Naive thymus-derived CD4-positive, alpha-beta T cell (primary cell): ENCODE measurements at regions not wholly inside any gene's neighbourhood (a gene's known extent, or its start where the extent isn't known, plus 50 kb on each side); places are given as distances from the start of the nearest gene placed in this dataset.

Experiments
- ATAC-seq: fragments of 150-1000 bp; cut with Tn5 transposase; 2 replicates; pipeline ENCODE4 v1.10.0; 2021; ENCODE audit warnings: mild to moderate bottlenecking, moderate library complexity
- CTCF ChIA-PET: fragments of 350-600 bp; sonication (Branson Sonifier 250); formaldehyde crosslinking; loops from one replicate; lab custom pipeline; 2021; ENCODE audit warnings: antibody characterized with exemption; lab: Charles Lee
- POLR2A ChIA-PET: fragments of 350-600 bp; sonication (Branson Sonifier 250); formaldehyde crosslinking; loops from one replicate; lab custom pipeline; 2021; ENCODE audit warnings: antibody characterized with exemption, inconsistent platforms; lab: Charles Lee
- DNase-seq, 9 donors: peaks; one replicate each; pipeline versions ENCODE4 v3.0.0 to v3.0.0-alpha.2; 2020 to 2022; ENCODE audit warnings: mixed read lengths in 1 of 9
- H3K27ac ChIP-seq: one replicate; pipeline ENCODE4 v1.7.0; 2013; ENCODE audit warnings: mild to moderate bottlenecking, low read depth, low read length, moderate library complexity
- H3K27me3 ChIP-seq, 2 donors: one replicate each; pipeline ENCODE4 v1.7.0; 2013; ENCODE audit warnings: low read length in 2 of 2, mild to moderate bottlenecking in 2 of 2, moderate library complexity in 2 of 2; ENCODE audit not compliant: control insufficient read depth in 2 of 2, insufficient read depth in 2 of 2
- H3K36me3 ChIP-seq, 3 experiments: 1 replicate in 2 of 3; 2 replicates in 1 of 3; pipeline ENCODE4 v1.7.0; 2013; ENCODE audit warnings: low read length in 3 of 3, mild to moderate bottlenecking in 3 of 3, moderate library complexity in 1 of 3; ENCODE audit not compliant: insufficient read depth in 3 of 3, control insufficient read depth in 2 of 3
- H3K4me1 ChIP-seq, 2 donors: one replicate each; pipeline ENCODE4 v1.7.0; 2013; ENCODE audit warnings: low read length in 2 of 2, mild to moderate bottlenecking in 2 of 2, moderate library complexity in 1 of 2; ENCODE audit not compliant: control insufficient read depth in 2 of 2, insufficient read depth in 2 of 2
- H3K4me3 ChIP-seq: 2 replicates; pipeline ENCODE4 v1.7.0; 2013; ENCODE audit warnings: mild to moderate bottlenecking, low read length
- H3K9me3 ChIP-seq, 3 experiments: 1 replicate in 2 of 3; 2 replicates in 1 of 3; pipeline ENCODE4 v1.7.0; 2013; ENCODE audit warnings: low read length in 3 of 3; ENCODE audit not compliant: control insufficient read depth in 2 of 3
- H3K27ac Mint-ChIP-seq, 9 donors: one replicate each; pipeline ENCODE4 v1.8.0; 2020 to 2022; ENCODE audit warnings: mixed read lengths in 9 of 9, mild to moderate bottlenecking in 8 of 9, moderate library complexity in 5 of 9, inconsistent platforms in 2 of 9
- H3K27me3 Mint-ChIP-seq, 5 donors: one replicate each; pipeline ENCODE4 v1.8.0; 2021 to 2022; ENCODE audit warnings: mixed read lengths in 5 of 5, mild to moderate bottlenecking in 1 of 5
- H3K36me3 Mint-ChIP-seq, 5 donors: one replicate each; pipeline ENCODE4 v1.8.0; 2020 to 2022; ENCODE audit warnings: mixed read lengths in 5 of 5, mild to moderate bottlenecking in 3 of 5, inconsistent platforms in 1 of 5
- H3K4me1 Mint-ChIP-seq, 7 donors: one replicate each; pipeline ENCODE4 v1.8.0; 2020 to 2022; ENCODE audit warnings: mixed read lengths in 7 of 7, mild to moderate bottlenecking in 3 of 7, inconsistent platforms in 1 of 7
- H3K4me3 Mint-ChIP-seq, 10 donors: one replicate each; pipeline ENCODE4 v1.8.0; 2020 to 2022; ENCODE audit warnings: mild to moderate bottlenecking in 10 of 10, mixed read lengths in 10 of 10, moderate library complexity in 6 of 10, inconsistent platforms in 2 of 10
- H3K9me3 Mint-ChIP-seq, 11 donors: one replicate each; pipeline ENCODE4 v1.8.0; 2020 to 2022; ENCODE audit warnings: mixed read lengths in 11 of 11, mild to moderate bottlenecking in 4 of 11, inconsistent platforms in 1 of 11, moderate library complexity in 1 of 11
- intact Hi-C, 2 donors: fragments of 100-400 bp; cut with micrococcal nuclease; formaldehyde crosslinking; loops; one replicate each; pipeline ENCODE4 v1.15.1; 2023

DNA sequence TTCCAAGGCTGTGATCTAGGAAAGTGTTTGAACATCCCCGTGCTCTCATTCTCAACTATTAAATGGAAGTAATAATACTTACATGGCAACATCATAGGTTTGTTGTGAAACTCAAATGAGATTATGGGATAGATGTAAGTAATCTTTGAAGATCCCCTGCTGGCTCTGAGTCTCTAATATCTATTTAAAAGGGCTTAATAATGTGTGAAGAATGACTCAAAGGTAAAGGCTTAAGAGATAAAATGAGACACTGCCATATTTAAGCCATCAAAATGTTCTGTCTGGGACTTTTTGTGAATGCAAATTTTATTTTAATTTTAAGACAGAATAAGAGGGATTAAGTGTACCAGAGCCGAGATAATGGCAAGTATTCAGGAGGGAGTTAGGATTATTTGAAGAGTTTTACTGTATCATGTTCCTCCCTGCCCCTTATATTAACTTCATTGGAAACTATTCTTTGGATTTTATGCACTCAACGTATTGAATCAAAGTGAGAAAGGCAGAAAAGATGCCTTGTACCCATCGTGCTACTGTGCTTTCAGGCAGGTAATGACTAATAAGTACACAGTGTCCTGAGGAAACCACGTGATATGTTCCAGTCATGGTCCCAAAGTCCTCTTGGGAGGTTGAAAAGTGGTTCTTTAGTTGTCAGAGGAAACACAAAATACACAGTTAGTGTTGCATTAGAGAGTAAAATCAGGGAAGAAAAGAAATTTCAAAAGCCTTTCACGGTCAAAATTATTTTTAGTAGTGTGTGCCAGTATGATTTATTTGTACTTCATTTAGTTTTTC is 192.4 kb downstream of the RBM46 start:
- intact Hi-C loops = no loop called here
- Histone ChIP-seq H3K4me1 (no peaks in the 10 kb centered on the region), H3K9me3 (no peaks in the 10 kb centered on the region), H3K36me3 (no peaks in the 10 kb centered on the region), H3K27me3 (no peaks in the 10 kb centered on the region), H3K4me3 (no peak overlapping the region), H3K27ac (no peak overlapping the region)
- ATAC-seq = no peak
- Mint-ChIP-seq H3K27me3 (peaks cover 0 to 17% (median 10%) of the 10 kb centered on the region in 5 donors), H3K4me1 (no peaks in the 10 kb centered on the region), H3K4me3 (no peak overlapping the region), H3K27ac (no peak overlapping the region), H3K36me3 (peaks cover 0 to 3% (median 0%) of the 10 kb centered on the region in 5 donors), H3K9me3 (peaks cover 0 to 3% (median 0%) of the 10 kb centered on the region in 11 donors)
- no peak for DNase-seq
- POLR2A ChIA-PET = no interaction called here
- CTCF ChIA-PET = no interaction called here

DNA sequence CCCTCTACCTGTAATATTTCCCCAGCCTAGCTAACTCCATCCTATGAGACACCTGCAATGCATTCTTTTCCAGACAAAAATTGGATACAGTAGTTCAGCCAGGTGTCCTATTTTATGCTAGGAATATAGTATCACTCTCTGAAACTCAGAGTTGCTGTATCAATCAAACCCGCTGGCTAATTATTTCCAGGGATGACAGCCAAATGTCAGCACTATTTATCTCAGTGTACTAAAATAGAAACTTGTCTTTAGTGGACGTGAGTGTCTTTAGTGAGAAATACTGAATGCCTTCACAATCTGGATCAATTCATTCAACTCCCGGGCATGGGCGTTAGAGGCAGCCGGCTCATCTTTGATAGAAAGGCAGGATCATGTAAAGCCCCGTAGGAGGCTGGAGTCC is 196.2 kb downstream of the RBM46 start:
- DNase-seq (no peak), ATAC-seq (no peak)
- no peaks in the 10 kb centered on the region for H3K36me3 Mint-ChIP-seq
- intact Hi-C loops = no loop called here
- H3K4me3 ChIP-seq = no peak overlapping the region
- no peaks in the 10 kb centered on the region for H3K36me3 ChIP-seq
- H3K9me3 Mint-ChIP-seq = no peaks in the 10 kb centered on the region
- peaks cover 0 to 11% (median 6%) of the 10 kb centered on the region in 5 donors for H3K27me3 Mint-ChIP-seq
- no peak overlapping the region for H3K27ac Mint-ChIP-seq
- H3K27ac ChIP-seq = no peak overlapping the region
- ChIA-PET POLR2A (no interaction called here), CTCF (no interaction called here)
- H3K9me3 ChIP-seq = no peaks in the 10 kb centered on the region
- H3K4me3 Mint-ChIP-seq = no peak overlapping the region
- no peaks in the 10 kb centered on the region for H3K4me1 ChIP-seq
- H3K4me1 Mint-ChIP-seq = no peaks in the 10 kb centered on the region
- H3K27me3 ChIP-seq = no peaks in the 10 kb centered on the region

DNA sequence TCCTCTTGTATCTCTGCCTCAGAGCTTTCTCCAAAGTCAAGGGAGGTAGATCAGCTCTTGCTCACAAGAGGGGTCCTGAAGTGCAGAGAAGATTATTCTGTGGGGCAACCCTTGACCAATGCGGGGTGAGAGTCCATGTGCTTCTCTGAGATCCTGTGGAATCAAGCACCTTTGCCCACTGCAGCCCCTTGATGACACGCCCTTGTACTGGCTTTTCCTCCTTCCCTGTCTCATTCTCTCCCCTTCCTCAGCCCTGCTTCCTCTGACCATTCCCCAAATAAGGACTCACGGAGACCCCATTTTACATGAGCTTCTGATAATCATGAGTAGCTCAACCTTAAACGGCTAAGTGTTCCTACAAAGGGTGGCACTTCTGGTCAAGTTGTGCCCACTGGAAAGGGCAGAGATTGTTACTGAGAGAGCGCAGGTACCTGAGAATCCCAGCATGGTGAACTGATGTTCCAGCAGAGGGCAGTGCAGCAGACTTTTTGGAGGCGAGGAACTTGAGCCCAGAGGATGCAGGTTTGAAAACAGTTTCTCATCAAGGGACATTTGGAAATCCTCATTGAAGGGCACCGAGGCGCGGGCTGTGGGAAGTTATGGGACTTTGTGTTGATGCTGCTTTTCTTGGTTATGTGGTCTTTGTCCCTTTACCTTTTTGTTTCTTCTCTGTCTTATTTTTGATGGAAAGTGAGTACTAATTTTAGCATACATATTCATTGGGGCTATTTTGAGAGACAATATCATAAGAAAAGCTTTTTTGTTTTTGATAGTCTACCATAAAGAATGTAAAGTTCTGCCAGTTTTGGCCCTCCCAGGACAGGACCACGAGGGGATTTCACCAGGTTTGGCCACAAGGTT is 201.3 kb downstream of the RBM46 start:
- Mint-ChIP-seq H3K4me3 (no peak overlapping the region), H3K27me3 (peaks cover 0 to 19% (median 9%) of the 10 kb centered on the region in 5 donors), H3K27ac (no peak overlapping the region), H3K9me3 (no peaks in the 10 kb centered on the region), H3K36me3 (no peaks in the 10 kb centered on the region), H3K4me1 (peaks cover 0 to 3% (median 0%) of the 10 kb centered on the region in 7 donors)
- ChIA-PET CTCF (no interaction called here), POLR2A (no interaction called here)
- peak in 5 of 9 donors; percentile 3 to 24 (median 7) for DNase-seq
- Histone ChIP-seq H3K27me3 (no peaks in the 10 kb centered on the region), H3K36me3 (no peaks in the 10 kb centered on the region), H3K9me3 (no peaks in the 10 kb centered on the region), H3K27ac (no peak overlapping the region), H3K4me1 (no peaks in the 10 kb centered on the region), H3K4me3 (no peak overlapping the region)
- ATAC-seq = peak; percentile 38
- intact Hi-C loops = loop anchor here (1.0 to 10.0 kb wide), 5 partner anchors 370 to 802 kb away; no protein-coding TSS in a partner anchor

DNA sequence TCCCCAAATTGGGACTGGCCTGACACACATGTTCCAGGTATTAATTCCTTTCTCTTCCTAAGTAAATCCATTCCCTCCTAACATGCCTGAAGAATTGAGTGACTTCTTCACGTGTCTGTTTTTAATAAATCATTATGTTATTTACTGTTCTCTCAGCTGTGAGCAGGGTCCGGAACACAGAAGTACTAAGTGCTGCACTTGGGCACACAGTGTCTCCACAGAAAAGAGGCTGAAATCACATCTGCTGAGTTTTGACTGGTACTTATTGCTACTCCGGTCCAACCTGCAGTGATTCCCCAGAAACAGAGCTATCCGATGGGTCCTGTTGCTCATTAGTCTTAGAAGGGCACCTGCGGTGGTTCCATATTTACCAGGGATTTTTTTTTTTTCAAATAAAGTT is 202.6 kb downstream of the RBM46 start:
- no peaks in the 10 kb centered on the region for H3K36me3 Mint-ChIP-seq
- no peaks in the 10 kb centered on the region for H3K36me3 ChIP-seq
- H3K27me3 ChIP-seq = no peaks in the 10 kb centered on the region
- no peak for ATAC-seq
- no peaks in the 10 kb centered on the region for H3K9me3 Mint-ChIP-seq
- H3K27ac ChIP-seq = no peak overlapping the region
- CTCF ChIA-PET = no interaction called here
- no peak for DNase-seq
- intact Hi-C loops = loop anchor here (2.0 to 10.0 kb wide), 4 partner anchors 369 to 801 kb away; no protein-coding TSS in a partner anchor
- H3K4me3 ChIP-seq = no peak overlapping the region
- H3K27ac Mint-ChIP-seq = no peak overlapping the region
- no peak overlapping the region for H3K4me3 Mint-ChIP-seq
- peaks cover 0 to 3% (median 0%) of the 10 kb centered on the region in 7 donors for H3K4me1 Mint-ChIP-seq
- H3K4me1 ChIP-seq = no peaks in the 10 kb centered on the region
- H3K9me3 ChIP-seq = no peaks in the 10 kb centered on the region
- POLR2A ChIA-PET = no interaction called here
- peaks cover 0 to 19% (median 8%) of the 10 kb centered on the region in 5 donors for H3K27me3 Mint-ChIP-seq

GRCh38 chr4:154984148-154984547 is 203.1 kb downstream of the RBM46 start:
- peaks cover 2 to 19% (median 6%) of the 10 kb centered on the region in 5 donors for H3K27me3 Mint-ChIP-seq
- H3K36me3 Mint-ChIP-seq = no peaks in the 10 kb centered on the region
- no peaks in the 10 kb centered on the region for H3K36me3 ChIP-seq
- POLR2A ChIA-PET = no interaction called here
- no peaks in the 10 kb centered on the region for H3K9me3 Mint-ChIP-seq
- no peak for DNase-seq
- H3K27ac Mint-ChIP-seq = no peak overlapping the region
- intact Hi-C loops = loop anchor here (5.0 to 10.0 kb wide), 2 partner anchors 368 to 801 kb away; no protein-coding TSS in a partner anchor
- ATAC-seq = no peak
- no peak overlapping the region for H3K4me3 Mint-ChIP-seq
- H3K27ac ChIP-seq = no peak overlapping the region
- no peak overlapping the region for H3K4me3 ChIP-seq
- CTCF ChIA-PET = no interaction called here
- H3K4me1 Mint-ChIP-seq = peaks cover 0 to 3% (median 0%) of the 10 kb centered on the region in 7 donors
- no peaks in the 10 kb centered on the region for H3K27me3 ChIP-seq
- H3K4me1 ChIP-seq = no peaks in the 10 kb centered on the region
- H3K9me3 ChIP-seq = no peaks in the 10 kb centered on the region

GRCh38 chr4:154984616-154985015 is 203.5 kb downstream of the RBM46 start:
- DNase-seq = no peak
- ATAC-seq = no peak
- peaks cover 2 to 19% (median 6%) of the 10 kb centered on the region in 5 donors for H3K27me3 Mint-ChIP-seq
- no peak overlapping the region for H3K4me3 Mint-ChIP-seq
- H3K27ac ChIP-seq = no peak overlapping the region
- no peaks in the 10 kb centered on the region for H3K9me3 ChIP-seq
- H3K4me3 ChIP-seq = no peak overlapping the region
- intact Hi-C loops = loop anchor here (5.0 to 10.0 kb wide), 2 partner anchors 368 to 800 kb away; no protein-coding TSS in a partner anchor
- no peaks in the 10 kb centered on the region for H3K36me3 Mint-ChIP-seq
- H3K27me3 ChIP-seq = no peaks in the 10 kb centered on the region
- no peaks in the 10 kb centered on the region for H3K36me3 ChIP-seq
- POLR2A ChIA-PET = no interaction called here
- H3K9me3 Mint-ChIP-seq = peaks cover 0 to under 1% (median 0%) of the 10 kb centered on the region in 11 donors
- no peaks in the 10 kb centered on the region for H3K4me1 ChIP-seq
- peaks cover 0 to 3% (median 0%) of the 10 kb centered on the region in 7 donors for H3K4me1 Mint-ChIP-seq
- no peak overlapping the region for H3K27ac Mint-ChIP-seq
- CTCF ChIA-PET = no interaction called here
